Fibroblast of peridontal ligament (primary cell): ENCODE measurements at regions not wholly inside any gene's neighbourhood (a gene's known extent, or its start where the extent isn't known, plus 50 kb on each side); places are given as distances from the start of the nearest gene placed in this dataset.

ENCODE experiments used
- DNase-seq: peaks from one replicate; pipeline ENCODE4 v3.0.0-alpha.2; 2010; ENCODE audit errors: extremely low read depth

GRCh38 chr7:17651341-17651740 lies 289.0 kb downstream of the SNX13 start:
- peak; percentile 94 for DNase-seq

GRCh38 chr7:17651863-17652385 lies 288.4 kb downstream of the SNX13 start:
- DNase-seq, result peak; percentile 100

DNA sequence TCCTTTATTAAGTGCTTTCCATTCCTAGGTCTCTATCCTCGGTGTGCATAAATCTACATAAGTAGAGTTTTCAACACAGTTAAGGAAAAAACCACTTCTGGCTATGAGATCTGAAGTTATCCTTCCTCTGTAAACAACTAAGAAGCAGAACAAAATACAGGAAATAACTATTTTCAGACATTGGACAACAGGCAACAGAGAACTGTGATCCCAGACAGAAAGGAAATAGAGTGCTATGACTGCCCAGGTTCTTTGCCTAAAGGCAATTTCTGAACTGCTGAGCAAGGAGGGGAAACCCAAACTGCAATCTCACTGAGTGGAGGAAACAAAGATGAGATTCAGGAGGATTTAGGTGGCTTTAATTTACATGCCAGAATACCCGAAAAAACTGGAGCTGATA lies 285.4 kb downstream of the SNX13 start:
- no peak for DNase-seq

DNA sequence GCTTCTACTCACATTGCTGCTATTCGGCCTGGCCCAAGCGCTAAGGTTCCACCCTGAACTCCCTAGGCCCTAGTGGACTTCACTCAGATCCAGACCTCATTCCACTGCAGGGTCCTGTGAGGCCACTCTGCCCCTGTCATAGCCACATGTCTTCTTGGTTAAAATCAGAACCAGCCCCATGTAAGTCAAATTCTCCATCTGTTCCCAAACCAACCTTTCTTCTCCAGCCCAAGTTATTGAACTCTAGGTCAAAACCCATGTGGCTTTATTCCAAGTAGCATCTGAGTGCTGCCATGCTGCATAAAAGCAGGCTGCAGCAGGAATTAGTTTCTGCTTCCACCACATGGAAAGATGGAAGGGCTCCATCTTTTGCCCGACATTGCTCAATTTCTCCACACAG lies 281.2 kb downstream of the SNX13 start:
- DNase-seq, result no peak

- DNase-seq, result peak; percentile 85
These were observed 280.2 kb downstream of the SNX13 start for GRCh38 chr7:17660116-17660515.

DNA sequence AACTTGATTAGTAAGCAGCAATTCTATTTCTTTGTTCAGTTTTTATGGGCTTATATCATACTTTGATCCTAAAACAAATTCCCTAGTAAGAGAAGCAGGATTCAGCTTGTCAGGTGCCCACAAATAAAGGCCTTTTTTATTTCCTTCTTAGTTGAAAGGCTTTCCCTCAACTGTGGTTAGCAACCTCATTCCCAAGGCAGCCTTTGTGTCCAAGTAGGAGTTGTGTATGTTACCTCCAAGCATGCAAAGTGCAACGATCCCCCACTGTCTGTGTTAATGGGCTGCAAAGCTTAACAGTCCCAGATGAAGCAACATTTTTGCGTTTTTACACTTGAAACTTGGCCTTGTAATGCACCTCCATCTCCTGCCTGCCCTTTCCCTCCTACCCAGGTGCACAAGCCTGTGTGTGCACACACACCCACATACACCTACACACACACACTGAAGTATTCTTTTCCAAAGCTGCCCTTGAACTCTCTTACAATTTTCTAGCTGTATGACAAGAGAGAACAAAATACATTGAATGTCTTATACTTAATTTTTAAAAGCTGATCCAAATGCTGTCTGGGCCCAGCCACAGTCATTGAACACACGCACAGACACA lies 278.2 kb downstream of the SNX13 start:
- DNase-seq, result peak; percentile 36

- peak; percentile 80 for DNase-seq
These were observed 277.1 kb downstream of the SNX13 start for GRCh38 chr7:17663061-17663675.

DNA sequence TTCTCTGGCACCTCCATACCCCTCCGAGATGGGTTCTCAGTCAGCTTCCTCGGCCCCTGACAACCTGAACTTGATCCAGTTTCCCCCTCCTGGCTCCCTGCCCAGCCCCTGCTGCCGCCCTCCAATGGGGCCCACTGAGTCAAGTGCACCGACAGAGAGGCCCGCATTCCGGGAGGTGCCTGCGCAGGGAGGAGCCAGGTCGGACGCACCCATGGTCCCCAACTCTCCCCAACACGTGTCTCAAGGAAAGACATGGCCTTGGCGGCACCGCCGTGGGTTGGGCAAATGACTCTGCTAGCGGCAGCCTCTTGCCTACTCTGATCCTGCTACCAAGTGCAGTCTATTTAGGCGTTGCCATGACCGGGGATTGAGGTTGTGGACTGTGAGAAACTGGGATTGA lies 275.3 kb downstream of the SNX13 start:
- no peak for DNase-seq

DNA sequence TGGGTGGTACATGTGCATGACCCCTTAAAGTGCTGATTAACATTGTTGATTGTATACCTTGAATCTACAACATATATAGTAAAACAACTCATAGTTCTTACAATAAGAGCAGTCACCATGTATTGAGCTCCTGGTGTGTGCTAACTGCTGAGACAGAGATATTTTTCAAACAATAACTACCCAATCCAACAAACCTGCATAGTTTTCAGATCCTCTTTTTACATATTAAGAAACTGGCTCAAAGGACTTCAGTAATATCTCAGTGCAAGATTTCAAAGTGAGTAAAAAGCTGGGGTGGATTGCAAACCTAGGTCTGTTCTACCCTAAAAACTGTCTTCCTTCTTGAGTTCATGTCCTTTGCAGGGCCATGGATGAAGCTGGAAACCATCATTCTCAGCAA lies 272.2 kb downstream of the SNX13 start:
- DNase-seq, result no peak

GRCh38 chr7:17669204-17669603 lies 271.1 kb downstream of the SNX13 start:
- no peak for DNase-seq

- DNase-seq, result no peak
These were observed 268.3 kb downstream of the SNX13 start for GRCh38 chr7:17671956-17672355.

- no peak for DNase-seq
These were observed 267.5 kb downstream of the SNX13 start for GRCh38 chr7:17672783-17673182.

- DNase-seq, result no peak
These were observed 265.9 kb downstream of the SNX13 start for GRCh38 chr7:17674166-17674942.

GRCh38 chr7:17674943-17675608 lies 265.2 kb downstream of the SNX13 start:
- DNase-seq, result no peak

GRCh38 chr7:17677408-17677807 lies 262.9 kb downstream of the SNX13 start:
- DNase-seq, result peak; percentile 67

DNA sequence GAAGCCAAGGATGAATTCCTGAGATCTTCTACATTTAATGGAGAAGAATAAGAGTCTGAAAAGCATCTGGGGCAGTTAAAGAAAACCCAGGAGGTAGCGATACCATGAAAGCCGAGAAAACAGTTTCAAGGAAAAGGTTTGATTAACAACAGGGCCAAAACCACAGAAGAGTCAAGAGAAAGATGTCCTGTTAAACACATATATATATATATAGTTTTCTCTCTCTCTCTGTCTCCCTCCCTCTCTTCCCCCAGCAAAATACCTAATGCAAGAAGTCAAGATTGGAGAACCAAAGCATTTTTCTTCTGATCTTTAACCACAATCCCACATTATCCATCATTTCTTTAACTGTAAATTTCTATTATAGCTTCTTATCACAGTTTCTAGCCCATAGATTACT lies 261.4 kb downstream of the SNX13 start:
- DNase-seq, result no peak

DNA sequence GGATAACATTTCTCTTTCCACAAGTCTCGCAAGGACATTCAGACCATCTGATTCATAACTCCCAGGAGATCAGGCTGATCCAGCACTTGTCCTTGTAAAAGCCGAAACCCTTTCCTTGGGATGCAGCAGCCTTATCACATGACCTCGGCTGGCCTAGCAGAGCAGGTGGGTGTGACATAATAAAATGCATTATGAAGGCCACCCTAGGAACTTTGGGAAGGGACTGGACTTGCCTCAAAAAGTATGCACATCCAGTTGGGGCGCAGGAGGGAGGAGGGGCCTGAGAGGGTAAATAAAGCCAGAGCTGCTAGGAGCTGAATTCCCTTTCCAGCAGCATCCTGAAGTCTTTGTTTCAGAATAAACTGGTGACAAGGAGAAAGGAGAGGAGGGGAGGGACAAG lies 260.8 kb downstream of the SNX13 start:
- DNase-seq, result peak; percentile 79

DNA sequence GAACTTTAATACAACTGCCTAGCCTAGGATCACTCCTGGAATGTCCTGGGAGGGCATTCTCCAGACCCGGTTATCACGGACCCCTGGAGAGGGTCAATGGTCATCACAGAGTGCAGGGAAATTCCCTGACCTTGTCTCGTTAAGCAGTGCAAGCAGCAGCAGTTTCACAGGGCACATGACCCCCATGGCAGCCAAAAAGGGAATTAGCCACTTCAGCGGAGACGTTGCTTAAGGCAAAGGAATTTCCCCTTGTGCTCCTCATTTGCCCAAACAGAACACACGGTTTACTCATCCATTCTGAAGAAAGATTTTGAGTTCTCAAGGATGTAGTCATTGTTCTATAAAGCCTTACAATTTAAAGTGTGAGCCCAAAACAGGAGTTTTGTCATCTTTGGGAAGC lies 260.3 kb downstream of the SNX13 start:
- peak; percentile 95 for DNase-seq

DNA sequence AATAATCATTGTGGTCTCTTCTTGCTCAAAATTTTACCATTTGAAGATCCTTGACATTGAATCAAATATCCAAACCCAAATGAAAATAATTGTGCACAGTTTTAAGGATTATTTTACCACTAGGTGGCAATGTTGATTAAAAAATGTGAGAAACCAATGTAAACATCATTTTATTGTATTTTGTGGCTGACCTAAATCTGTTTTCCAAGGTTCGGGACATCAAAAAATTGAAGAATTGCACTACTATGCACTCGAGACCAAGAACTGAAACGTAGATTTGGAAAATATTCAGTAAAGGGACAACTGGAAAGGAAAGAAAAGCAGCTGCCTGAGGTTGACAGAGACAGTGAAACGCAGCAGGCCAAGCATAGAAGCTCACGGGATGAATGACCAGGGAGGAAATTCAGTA lies 259.3 kb downstream of the SNX13 start:
- peak; percentile 75 for DNase-seq

- DNase-seq, result peak; percentile 45
These were observed 258.3 kb downstream of the SNX13 start for GRCh38 chr7:17681965-17682364.

- no peak for DNase-seq
These were observed 257.7 kb downstream of the SNX13 start for GRCh38 chr7:17682586-17682985.

DNA sequence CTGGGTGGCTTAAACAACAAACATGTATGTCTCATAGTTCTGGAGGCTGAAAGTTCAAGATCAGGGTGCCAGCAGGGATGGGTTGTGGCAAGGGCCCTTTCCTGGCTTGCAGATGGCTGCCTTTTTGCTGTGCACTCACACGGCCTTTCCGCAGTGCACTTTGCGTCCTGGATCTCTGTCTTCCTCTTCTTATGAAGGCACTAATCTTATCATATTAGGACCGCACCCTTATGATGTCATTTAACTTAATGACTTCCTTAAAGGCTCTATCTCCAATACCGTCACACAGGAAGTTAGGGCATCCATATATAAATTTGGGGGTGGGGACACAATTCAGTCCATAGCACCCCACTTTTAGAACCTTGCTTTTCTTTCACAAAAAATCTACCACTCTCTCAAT lies 255.2 kb downstream of the SNX13 start:
- no peak for DNase-seq
